IPS DF 4.7 (cell line): ENCODE measurements at regions not wholly inside any gene's neighbourhood (a gene's known extent, or its start where the extent isn't known, plus 50 kb on each side); places are given as distances from the start of the nearest gene placed in this dataset.
"Not testable (repeated sequence)": the region's sequence is repeated elsewhere in the genome, so short reads cannot be mapped to it uniquely, and the experiment has no call there.

Experiments used
- DNase-seq: peaks from one replicate; pipeline ENCODE4 v3.0.0-alpha.2; 2013; ENCODE audit warnings: low spot score; ENCODE audit errors: extremely low read depth

- no peak for DNase-seq
These were observed 600.9 kb downstream of the CDH8 start for GRCh38 chr16:61435346-61435745.

GRCh38 chr16:61432421-61432820 is 603.8 kb downstream of the CDH8 start:
- no peak for DNase-seq

- DNase-seq, result no peak
These were observed 615.1 kb downstream of the CDH8 start for GRCh38 chr16:61421111-61421510.

- no peak for DNase-seq
These were observed 616.4 kb downstream of the CDH8 start for GRCh38 chr16:61419791-61420190.

- not testable (repeated sequence) for DNase-seq
These were observed 617.4 kb downstream of the CDH8 start for GRCh38 chr16:61418802-61419201.

- DNase-seq, result no peak
These were observed 621.1 kb downstream of the CDH8 start for GRCh38 chr16:61415126-61415525.

- DNase-seq, result no peak
These were observed 623.2 kb downstream of the CDH8 start for GRCh38 chr16:61413021-61413420.

- no peak for DNase-seq
These were observed 623.7 kb downstream of the CDH8 start for GRCh38 chr16:61412562-61412961.

GRCh38 chr16:61409604-61410003 is 626.6 kb downstream of the CDH8 start:
- DNase-seq, result no peak

GRCh38 chr16:61403386-61403785 is 632.9 kb downstream of the CDH8 start:
- DNase-seq, result no peak

- DNase-seq, result no peak
These were observed 644.3 kb downstream of the CDH8 start for GRCh38 chr16:61391896-61392295.

- DNase-seq, result no peak
These were observed 645.1 kb downstream of the CDH8 start for GRCh38 chr16:61390965-61391637.

GRCh38 chr16:61385392-61386071 is 650.7 kb downstream of the CDH8 start:
- no peak for DNase-seq

- DNase-seq, result no peak
These were observed 653.8 kb downstream of the CDH8 start for GRCh38 chr16:61382435-61382834.

- no peak for DNase-seq
These were observed 656.9 kb downstream of the CDH8 start for GRCh38 chr16:61379311-61379710.

GRCh38 chr16:61374071-61374470 is 662.2 kb downstream of the CDH8 start:
- DNase-seq, result no peak

GRCh38 chr16:61371881-61372280 is 664.4 kb downstream of the CDH8 start:
- no peak for DNase-seq

GRCh38 chr16:61371388-61371787 is 664.9 kb downstream of the CDH8 start:
- no peak for DNase-seq

- DNase-seq, result no peak
These were observed 665.7 kb downstream of the CDH8 start for GRCh38 chr16:61370564-61370963.

- no peak for DNase-seq
These were observed 670.2 kb downstream of the CDH8 start for GRCh38 chr16:61366006-61366405.

GRCh38 chr16:61364990-61365389 is 671.2 kb downstream of the CDH8 start:
- no peak for DNase-seq

- no peak for DNase-seq
These were observed 673.7 kb downstream of the CDH8 start for GRCh38 chr16:61362585-61362984.

GRCh38 chr16:61344791-61345190 is 691.4 kb downstream of the CDH8 start:
- DNase-seq, result no peak
